Activated CD8-positive, alpha-beta memory T cell treated with anti-CD3 and anti-CD28 coated beads for 4 hours (primary cell): ENCODE measurements at regions not wholly inside any gene's neighbourhood (a gene's known extent, or its start where the extent isn't known, plus 50 kb on each side); places are given as distances from the start of the nearest gene placed in this dataset.
"Not testable (repeated sequence)": the region's sequence is repeated elsewhere in the genome, so short reads cannot be mapped to it uniquely, and the experiment has no call there.

Source experiments
- DNase-seq, 2 donors: peaks; one replicate each; pipeline ENCODE4 v3.0.0-alpha.2; 2020; ENCODE audit warnings: low read depth in 2 of 2

DNA sequence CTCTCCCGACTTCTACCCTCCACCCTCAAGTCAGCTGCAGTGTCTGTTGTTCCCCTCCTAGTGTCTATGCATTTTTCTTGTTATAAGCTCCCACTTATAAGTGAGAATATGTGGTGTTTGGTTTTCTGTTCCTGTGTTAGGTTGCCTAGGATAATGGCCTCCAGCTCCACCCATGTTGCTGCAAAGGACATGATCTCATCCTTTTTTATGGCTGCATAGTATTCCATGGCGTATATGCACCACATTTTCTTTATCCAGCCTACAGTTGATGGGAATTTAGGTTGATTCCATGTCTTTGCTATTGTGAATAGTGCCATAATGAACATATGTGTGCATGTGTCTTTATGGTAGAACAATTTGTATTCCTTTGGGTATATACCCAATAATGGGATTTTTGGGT is 80.7 kb downstream of the SPTSSA start:
- not testable (repeated sequence) for DNase-seq

DNA sequence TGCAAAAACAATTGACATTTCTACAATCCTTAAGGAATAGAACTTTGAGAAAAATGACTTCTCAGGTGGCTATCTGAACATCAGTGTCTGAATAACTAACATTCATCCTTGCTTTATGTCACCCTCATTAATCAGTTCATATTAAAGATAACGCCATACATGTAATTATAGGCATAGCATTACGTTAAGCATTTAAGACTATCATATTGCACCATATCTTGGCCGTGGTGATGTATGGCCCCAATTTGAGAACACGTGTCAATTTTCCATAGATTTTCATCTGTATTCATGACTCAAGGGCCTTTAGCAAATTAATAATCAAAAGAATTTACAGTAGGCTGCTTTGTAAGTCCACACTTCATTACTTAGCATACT is 81.6 kb downstream of the SPTSSA start:
- DNase-seq: no peak

- DNase-seq: no peak
Measured at GRCh38 chr14:34379816-34380470, 82.1 kb downstream of the SPTSSA start.

- DNase-seq: no peak
Measured at GRCh38 chr14:34376649-34377267, 85.3 kb downstream of the SPTSSA start.

DNA sequence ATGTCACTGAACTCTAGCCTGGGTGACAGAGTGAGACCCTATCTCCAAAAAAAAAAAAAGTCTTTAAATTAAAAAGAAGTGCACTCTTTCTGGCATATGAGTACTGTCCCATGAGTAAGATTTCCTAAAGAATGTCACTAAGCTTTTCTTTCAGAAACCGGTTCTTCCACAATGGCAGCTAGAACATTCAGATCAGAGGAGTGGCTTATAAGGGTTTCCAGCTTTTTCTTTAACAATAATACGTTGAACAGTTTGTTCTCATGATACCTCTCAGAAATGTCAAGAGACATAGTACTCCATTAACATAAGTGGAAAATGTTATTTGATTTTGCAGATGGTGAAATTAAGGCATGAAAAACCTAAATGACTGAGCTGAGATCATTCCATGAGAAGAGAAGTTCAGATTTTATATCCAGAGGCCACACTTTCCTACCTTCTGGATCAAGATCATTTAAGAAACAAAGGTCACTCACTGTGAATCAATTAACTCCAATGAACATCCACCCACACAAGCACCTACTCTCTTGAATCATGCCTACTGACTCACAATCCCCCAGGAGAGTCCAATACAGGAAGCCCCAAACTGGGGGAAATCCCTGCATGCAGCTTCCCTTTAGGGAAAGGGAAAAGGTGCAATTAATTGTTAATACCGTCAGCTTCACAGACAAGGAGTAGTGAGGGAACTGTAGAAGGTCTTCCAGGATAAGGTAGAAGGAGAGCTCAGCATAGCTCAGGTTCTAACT is 86.9 kb downstream of the SPTSSA start:
- DNase-seq: no peak

- DNase-seq: no peak
Measured at GRCh38 chr14:34373191-34373590, 88.8 kb downstream of the SPTSSA start.

GRCh38 chr14:34372786-34373185 is 89.3 kb downstream of the SPTSSA start:
- DNase-seq: no peak

- DNase-seq: no peak
Measured at GRCh38 chr14:34369648-34370030, 92.4 kb downstream of the SPTSSA start.

GRCh38 chr14:34368971-34369647 is 92.9 kb downstream of the SPTSSA start:
- no peak for DNase-seq

GRCh38 chr14:34368115-34368970 is 93.7 kb downstream of the SPTSSA start:
- no peak for DNase-seq

DNA sequence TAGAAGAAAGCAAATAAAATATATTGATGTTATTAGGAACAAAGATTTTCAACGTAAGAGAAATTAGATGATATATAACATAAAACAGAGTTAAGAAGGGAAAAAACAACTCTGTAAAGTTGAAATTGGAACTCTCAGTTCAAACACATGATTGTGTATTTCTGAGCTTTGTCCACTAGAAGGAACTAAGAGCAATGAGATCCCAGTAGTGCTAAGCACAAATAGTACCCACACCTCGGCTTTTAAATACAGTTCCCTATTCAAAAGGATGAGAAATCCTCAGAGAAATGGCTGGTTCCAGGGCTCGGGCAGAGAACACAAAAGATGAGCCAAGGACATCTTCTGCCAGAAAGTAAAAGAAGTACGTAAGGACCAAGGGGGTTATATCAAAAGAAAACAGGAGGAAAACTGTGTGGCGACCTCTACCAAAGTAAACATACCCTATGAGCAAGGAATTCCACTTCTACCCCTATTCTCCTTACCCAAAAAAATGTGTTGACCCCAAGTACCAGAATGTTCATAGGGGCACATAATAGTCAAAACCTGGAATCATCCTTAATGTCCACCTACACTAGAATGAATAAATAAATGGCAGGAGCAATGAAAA is 96.6 kb downstream of the SPTSSA start:
- no peak for DNase-seq

GRCh38 chr14:34364201-34364600 is 97.8 kb downstream of the SPTSSA start:
- no peak for DNase-seq

DNA sequence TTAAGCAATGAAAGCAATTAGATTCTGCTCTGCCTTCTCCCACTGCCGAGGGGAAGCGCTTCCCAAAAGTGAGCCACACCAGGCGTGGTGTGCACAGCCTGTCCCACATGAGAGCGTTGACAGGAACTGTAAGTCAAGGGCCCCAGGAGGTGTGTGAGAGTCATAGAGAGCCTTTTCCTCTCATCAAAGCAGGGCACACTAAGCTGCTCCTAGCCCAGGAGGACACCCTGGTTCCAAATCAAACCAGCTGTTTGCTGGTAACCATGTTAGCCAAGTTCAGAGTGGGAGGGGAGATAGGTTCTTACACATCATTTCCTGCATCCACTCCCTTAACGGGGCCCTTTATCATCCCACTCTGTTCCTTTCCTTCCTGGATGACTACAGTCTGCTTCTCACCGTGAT is 98.3 kb downstream of the SPTSSA start:
- DNase-seq: no peak

DNA sequence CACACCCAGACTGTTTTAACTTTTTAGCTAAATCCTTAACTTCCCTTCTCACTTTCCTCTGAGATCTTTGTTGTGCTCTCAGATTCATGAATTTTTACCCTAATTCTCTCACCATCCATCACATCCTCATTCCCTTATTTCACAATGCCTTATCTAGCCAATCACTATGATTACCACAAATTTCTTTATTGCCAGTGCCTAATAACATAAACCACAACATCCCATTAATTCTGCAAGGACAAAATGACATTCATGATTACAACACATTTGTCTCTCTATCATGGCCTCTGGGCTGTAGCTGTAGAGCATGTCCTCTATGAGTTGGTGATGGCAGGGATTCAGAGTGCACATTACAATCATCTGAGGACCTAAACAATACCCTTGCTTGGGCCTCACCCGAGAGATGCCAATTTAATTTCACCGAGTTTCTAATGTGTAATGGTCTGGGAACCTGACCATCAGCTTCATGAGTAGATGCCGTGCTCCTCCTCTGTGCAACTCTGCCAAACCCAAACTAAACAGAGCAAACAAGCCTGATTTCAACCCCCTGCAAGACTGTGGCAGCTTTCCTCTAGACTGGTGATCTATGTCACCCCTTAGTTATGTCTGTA is 99.3 kb downstream of the SPTSSA start:
- DNase-seq: no peak

GRCh38 chr14:34361504-34362011 is 100.5 kb downstream of the SPTSSA start:
- DNase-seq: no peak

DNA sequence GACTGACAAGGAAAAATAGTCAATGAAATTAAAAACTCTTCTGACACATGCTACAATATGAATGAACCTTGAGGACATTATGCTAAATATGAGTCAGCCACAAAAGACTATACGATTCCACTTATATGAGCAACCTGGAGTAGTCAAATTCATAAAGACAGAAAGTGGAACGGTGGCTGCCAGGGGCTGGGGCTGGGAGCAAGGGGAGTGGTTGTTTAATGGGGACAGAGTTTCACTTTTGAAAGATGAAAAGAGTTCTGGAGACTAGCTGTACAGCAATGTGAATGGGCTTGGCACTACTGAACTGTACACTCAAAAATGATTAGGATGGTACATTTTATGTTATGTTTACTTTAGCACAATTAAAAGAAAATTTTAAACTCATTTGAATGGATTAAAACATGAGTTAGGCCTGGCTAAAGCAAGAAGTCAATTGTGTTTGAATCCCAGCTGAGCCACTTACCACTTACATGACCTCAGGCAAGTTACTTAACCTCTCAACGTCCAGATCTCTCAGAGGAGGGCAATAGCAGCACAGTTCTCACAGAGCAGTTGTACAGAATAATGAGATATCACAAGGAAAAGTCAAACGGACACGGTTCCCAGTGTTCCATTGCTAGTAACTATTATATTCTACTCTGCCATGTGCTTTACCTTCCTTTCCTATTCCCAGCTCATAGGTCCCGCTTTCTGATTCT is 102.5 kb downstream of the SPTSSA start:
- no peak for DNase-seq

DNA sequence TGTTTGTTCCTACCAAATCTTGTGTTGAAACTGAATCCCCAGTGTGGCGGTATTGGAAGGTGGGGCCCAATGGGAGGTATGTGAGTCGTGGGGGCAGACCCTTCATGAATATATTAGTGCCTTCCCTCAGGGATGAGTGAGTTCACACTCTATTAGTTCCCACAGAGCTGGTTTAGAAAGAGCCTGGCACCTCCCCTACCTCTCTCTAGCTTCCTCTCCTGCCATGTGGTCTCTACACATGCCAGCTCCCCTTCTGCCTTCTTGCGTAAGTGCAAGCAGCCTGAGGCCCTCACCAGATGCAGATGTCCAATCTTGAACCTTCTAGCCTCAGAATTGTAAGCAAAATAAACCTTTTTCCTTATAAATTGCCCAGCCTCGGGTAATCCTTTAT is 105.8 kb downstream of the SPTSSA start:
- DNase-seq: no peak

DNA sequence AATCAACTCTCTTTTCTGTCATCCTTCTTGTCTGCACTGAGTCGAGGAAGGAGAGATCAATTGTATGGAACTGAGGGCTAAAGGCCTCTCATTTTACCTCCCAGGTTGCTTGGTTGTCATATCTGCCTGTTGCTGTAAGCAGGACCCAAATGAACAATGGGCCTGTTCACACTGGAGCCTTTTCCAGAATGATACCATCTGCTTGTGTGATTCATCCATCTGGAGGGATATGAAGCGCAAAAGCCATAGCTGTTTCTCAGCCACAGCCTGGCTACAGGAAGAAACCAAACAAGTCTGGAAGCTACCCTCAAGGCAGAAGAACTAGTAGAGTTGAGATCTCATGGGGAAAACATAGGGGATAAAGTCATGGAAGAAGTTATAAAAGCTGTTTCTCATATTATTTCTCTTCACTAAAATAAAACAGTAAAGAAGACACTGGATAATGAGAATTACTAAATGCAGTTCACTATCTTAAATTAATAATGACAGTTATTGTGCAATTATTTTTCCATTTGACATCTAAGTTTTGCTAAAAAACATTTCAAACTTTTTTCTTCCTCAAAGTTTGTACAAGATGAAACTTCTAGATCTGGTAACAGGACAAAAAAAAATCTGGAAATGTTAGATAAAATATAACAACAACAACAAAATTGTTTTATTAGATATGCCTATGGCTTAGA is 106.3 kb downstream of the SPTSSA start:
- no peak for DNase-seq

- no peak for DNase-seq
Measured at GRCh38 chr14:34354556-34354955, 107.5 kb downstream of the SPTSSA start.
